GM21447 (cell line): ENCODE measurements at regions not wholly inside any gene's neighbourhood (a gene's known extent, or its start where the extent isn't known, plus 50 kb on each side); places are given as distances from the start of the nearest gene placed in this dataset.

Experiments
- ATAC-seq: cut with Tn5 transposase; IDR thresholded peaks from one replicate; pipeline ENCODE4 v1.9.1; 2021; ENCODE audit not compliant: unreplicated experiment

DNA sequence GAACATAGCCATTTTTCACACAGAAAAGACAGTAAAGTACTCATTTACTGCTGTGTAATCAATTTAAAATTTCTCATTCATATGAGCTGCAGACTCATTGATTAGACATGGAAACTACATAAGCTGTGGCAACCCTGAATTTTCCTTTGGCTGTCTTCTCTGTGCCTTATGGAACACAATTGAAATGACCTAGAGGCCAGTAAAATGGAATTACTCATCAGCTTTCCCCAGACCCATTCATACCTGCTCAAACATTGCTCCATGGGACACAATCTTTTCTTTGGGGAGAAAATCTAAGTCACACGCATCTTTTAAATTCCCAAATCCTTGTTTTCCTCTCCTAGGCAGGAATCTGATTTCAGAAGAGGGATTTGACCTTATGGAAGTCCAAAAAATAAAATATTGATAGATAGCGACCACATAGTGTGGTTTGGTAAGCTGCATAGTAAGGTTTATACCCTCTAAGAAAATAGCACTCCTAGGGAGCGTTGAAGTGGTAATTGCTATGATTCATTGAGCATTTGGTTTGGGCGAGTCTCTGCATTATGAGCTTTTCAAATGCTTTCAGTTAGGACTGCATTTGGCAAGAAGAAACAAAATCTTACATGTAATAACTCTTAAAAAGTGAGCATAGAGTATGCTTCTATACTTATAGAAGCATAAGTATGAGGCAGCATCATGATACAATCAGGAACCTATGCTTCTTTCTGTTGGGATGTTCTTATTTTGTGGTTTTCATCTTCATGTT is 243.4 kb upstream of the GADL1 start:
- ATAC-seq: no peak

DNA sequence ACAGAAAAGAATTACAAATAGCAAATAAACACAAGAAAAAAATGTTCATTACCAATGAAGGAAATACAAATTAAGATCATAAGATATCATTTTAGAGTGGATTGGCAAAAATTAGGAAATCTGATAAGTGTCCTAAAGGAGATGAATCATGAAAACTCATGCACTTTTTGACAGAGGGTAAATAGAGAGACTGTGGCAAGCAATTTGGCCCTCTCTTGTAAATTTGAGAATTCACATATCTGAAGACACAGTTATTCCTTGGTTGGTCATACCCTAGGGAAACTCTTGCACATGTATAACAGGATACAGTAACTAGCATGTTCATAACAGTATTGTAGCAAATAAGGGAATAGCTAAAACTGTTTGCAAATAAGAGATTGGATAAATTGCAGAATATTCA is 246.0 kb upstream of the GADL1 start:
- no peak for ATAC-seq

DNA sequence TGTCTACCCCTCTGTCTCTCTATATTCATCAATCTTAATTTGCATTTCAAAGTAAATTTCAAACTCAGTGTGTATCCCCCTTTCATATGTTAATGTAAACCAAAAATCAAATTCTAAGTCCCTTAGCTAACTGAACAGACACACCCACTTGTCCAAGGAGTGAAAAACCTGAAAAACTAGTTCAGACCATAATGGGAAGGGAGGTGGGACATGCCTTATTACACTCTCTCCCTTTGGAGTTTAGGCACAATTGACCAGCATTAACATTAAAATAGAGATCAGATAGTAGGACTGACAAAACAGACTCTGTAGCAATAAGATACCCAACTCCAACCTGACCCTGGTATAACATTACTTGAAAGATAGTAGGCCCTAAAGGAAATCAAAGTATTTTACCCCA is 247.7 kb upstream of the GADL1 start:
- ATAC-seq: no peak

DNA sequence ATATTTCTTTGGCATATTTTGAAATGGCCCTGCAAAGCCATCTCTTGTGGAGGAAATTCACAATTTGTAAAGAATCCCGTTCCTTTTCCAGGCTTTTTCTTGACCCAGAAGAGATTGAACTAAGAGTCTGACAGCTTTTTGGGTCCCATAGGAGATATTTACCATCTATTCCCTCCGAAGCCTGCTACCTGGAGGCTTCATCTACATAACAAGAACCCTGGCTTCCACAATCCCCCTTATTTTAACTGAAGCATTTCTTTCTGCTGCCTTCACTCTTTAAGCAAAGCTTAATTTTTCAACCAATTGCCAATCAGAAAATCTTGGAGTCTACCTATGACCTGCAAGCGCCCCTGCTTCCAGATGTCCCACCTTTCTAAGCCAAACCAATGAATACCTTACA is 248.1 kb upstream of the GADL1 start:
- no peak for ATAC-seq

DNA sequence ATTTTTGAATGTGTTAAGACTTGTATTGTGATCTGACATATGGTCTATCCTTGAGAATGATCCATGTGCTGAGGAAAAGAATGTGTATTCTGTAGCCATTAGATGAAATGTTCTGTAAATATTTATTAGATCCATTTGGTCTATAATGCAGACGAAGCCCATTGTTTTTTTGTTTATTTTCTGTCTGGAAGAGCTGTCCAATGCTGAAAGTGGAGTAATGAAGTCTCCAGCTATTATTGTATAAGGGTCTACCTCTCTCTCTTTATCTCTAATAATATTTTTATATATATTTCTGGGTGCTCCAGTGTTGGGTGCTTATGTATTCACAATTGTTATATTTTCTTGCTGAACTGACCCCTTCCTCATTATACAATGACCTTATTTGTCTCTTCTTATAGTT is 250.6 kb upstream of the GADL1 start:
- no peak for ATAC-seq

DNA sequence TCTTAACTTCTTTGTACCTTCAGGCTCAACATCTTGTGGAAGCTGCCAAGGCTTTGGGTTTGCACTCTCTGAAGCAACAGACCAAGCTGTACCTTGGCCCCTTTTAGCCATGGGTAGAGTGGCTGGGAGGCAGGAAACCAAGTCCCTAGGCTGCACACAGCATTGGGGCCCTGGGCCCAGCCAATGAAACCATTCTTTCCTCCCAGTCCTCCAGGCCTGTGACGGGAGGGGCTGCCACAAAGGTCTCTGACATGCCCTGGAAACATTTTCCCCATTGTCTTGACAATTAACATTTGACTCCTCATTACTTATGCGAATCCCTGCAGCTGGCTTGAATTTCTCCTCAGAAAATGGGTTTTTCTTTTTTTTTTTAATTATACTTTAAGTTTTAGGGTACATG is 253.1 kb upstream of the GADL1 start:
- no peak for ATAC-seq

DNA sequence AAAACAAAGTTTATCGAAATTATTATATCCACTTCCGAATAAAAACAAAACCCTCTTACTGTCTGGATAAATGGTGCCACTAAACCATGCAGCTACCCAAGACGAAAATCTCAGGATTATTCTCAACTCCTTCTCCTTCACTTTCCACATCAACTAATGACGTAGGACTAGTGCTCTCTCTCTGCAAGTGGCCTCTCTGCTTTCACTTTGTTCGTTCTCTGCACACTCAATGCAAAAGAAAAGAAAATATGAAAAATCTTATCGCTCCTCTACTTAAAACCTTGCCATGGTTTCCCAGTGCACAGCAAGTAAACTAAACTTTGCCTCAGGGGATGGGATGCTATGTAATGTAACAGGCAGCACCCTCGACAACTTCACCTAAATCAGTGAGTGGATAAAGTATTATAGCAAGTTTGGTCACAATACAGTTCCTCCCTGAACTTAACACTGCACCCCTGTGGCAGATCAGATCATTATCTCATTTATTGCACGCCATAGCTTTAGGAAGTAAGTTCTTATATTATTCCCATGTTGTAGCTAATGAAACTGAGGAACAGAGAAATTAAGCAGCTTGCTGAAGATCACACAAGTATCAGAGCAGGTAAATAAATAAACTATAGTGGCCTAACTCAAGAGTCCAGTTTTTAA is 262.7 kb upstream of the GADL1 start:
- ATAC-seq: no peak

DNA sequence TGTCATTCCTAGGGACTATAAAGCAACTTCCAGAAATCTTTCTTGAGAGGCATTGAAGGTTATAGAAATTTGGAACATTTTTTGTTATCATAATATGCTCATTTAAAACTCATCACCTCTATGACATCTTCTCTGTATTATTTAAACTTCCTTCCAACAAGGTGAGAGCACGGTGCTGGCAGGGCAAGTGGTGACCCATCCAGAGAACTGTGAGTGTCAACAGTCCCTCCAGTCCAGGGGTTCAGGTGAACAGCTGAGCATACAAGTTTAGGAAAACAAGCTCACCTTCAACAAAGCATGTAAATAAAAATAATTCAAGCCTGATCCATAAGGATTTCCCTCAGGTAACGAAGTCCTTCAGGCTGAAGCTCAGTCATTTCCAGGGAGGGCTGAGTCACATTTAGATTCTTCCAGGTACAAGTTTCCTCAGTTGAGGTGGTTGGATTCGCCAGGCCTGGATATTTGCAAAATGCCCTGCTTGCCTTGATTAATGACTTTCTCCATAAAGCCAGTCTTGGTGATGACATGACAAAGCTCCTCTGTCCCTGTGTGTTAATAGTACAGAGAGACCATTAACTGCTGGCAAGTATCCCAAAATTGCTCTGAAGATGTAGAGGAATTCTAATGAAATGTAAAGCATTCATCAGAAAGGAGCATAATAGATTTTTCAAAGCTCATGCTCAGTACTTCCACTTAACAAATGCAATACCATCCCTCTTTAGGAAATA is 263.6 kb upstream of the GADL1 start:
- ATAC-seq: no peak

DNA sequence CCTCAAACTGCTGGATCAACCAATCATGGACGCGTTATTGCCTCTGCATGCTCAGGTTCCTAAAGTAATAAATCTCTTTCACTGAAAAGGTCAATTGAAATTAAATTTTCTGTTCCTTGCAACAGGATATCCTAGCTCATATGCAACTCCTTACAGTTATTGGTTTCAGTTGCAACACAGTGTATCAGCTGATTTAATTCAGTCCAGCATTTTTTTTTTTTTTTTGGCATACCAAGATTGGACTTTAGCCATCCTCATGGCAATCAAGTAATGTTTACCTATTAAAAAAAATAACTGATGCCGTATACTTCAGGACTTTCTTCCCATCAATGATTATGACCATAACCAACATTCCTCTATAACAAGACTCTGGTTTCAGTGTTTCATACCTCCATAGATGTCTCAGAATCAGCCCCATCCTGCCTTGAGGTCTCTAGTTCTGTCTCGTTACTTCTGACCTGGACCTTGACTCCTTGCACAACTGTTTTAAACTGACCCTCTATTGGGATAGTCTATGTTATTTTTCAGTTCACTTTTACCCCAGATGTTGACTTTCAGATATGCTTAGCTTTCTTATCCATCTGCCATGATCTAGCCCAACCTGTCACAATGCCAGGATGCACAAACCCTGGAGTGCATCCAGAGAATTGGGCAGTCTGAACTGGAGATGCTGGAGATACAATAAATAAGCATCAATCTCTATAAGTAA is 265.0 kb upstream of the GADL1 start:
- ATAC-seq: no peak

DNA sequence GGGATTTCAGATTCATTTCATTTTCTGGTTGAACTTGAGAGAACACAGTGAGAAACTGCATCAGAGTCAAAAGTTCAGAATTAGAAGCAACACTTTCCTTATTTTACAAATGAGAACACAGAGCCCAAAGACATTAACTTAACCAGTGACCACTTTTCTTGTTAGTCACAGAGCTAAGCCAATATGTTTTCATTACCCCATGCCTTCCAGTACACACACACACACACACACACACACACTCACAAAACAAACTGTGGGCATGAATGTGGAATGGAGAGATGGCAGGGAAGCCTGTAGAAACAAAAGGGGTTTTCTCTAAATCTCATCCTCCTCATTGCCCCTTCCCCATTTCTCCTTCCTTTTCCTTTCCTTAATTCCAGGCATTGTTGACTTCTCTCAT is 267.4 kb upstream of the GADL1 start:
- no peak for ATAC-seq

DNA sequence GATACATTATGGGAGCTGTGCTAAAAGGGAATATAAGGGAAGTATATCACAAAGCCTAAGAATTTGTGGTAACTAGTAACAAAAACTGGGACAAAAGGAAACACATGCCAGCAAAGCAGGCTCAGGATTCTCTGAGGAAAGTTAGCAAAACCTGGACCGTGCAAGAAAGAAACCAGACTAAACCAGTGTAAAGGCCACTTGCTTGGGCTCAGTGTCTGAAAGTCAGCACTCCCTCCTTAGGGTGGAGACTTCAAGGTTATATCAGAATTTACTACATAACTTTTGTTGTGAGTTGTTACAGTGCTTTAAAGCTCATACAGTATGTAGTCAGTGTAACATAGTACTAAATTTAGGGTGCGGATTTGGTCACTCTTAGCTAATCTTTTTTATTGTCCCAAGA is 269.9 kb upstream of the GADL1 start:
- ATAC-seq: no peak

DNA sequence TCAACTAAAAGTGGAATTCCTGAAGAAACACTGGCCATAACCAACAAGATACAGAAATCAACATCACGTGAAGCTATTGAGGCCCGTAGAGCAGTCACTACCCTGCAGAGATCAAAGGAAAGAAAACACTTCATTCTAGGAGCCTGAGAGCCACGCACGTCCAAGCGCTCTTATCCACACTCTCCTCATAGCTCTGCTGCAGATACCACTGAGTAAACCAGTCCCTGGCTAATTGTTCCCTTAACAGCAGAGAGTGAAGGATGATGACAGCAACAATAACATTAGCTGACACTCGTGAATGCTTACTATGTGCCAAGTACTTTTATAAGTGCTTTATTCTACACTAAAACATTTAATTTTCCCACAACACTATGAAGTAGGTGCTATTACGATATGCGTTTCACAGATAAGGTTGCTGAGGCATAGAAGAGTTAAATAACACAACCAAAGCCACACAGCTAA is 271.0 kb upstream of the GADL1 start:
- no peak for ATAC-seq

DNA sequence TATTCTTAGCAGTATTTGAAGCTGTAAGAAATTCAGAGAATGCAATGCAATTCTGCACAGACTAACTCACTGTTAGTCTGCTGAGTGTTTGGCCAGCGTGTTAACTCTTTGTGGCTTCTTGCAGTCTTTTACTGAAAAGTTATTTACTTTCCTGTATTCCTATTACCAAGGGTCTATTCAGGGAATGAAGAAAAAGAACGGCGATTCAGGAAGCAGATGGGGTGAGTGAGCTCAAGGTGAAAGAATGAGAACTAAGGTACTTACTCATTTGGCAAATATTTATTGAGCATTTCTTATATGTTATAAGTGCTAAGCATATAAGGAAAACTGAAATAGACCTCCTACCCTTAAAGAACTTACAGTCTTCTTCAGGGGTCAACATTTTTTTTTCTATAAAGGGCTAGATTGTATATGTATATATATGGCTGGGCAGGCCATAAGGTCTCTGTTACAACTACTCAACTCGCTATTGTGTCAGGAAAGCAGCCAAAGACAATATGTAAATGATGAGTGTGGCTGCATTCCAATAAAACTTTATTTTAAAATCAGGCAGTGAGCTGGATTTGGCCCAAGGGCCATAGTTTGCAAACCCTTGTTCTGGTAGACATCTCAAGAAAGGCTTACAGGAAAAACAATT is 271.9 kb upstream of the GADL1 start:
- ATAC-seq: no peak

DNA sequence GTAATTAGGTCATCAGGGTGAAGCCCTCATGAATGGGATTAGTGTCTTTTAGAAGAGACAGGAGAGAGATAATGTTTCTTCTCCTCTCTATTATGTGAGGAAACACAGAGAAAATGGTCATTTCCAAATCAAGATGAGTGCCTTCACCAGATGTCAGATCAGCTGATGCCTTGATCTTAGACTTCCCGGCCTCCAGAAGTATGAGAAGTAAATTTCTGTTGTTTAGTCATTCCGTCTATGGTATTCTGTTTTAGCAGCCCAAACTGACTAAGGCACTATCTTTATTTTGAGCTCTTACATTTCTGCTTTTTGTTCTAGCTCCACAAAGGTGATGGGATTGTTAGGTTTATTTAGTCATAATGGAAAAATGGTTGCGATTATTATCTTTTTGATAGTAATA is 273.2 kb upstream of the GADL1 start:
- no peak for ATAC-seq

DNA sequence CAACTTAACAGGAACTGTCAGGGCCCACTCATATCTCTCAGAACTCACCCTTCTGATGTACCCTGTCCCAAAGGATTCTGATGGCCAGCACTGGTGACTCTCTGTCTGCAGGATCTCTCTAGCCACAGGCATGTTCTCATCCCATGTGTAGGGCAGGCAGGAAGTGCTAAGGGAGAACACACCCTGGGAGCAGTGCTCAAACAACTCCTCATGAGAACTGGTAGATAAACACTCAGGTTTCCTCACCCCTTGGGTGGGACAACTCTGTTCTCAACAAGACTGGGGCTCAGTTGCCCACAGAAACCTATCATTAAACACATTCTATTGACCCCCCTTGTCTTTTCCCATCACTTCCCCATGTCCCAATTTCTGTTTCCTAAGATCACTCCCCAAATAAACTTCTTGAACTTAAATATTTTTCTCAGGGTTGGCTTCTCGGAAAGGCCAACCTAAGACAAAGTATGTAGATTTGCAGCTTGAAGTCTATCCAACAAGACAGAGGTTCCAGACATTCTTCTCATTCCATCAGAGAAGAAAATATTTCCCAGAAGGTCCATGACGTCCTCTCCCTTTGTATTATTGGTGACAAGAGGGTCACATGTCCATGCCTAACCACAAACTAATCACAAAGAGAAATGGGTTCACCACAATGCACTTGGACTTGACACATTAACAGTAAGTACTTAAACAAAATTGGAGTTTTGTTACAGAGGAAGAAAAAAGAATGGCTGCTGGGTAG is 276.6 kb upstream of the GADL1 start:
- ATAC-seq: no peak

DNA sequence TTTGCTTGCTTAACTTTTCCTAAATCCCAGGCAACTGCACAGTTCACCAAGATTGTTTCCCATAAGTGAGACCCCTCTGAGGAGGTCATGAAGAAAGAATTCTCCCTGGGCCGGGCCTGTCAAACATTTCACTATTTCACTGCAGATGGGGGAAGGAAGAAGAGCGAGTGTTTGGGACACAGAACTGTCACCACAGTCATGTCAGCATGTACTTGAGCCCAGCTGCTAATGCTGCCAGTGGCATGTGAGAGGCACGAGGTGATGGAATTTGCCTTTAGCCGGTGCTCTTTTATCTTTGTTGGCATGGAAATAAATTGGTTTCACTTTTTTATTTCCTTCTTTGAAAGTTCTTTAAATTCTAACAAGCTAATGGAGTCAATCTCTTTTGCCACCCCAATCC is 277.9 kb upstream of the GADL1 start:
- no peak for ATAC-seq

DNA sequence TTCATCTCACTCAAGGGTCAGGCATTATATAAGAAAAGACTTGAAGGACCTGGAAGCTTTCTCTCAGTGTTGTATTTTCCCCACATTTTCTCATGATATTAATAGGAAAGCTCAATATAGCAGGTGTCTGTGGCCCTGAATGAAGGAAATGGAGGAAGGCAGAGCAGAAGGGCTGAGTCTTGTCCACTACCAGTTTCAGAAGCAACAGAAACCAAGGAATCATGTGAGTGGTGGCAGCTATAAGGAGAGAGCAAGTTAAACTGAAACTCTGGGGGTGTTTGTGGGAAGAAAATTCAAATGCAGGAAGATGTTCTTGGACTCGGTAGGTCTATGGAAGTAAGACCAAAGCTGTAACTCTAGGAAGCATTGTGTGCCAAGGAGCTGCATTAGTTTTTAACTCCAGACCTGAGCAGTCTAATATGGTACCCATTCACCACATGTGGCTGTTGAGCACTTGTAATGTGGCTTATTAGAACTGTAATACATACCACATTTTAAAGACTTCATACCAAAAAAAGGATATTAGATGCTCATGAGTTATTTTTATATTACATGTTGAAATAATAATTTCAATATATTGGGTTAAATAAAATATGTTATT is 278.8 kb upstream of the GADL1 start:
- ATAC-seq: no peak

DNA sequence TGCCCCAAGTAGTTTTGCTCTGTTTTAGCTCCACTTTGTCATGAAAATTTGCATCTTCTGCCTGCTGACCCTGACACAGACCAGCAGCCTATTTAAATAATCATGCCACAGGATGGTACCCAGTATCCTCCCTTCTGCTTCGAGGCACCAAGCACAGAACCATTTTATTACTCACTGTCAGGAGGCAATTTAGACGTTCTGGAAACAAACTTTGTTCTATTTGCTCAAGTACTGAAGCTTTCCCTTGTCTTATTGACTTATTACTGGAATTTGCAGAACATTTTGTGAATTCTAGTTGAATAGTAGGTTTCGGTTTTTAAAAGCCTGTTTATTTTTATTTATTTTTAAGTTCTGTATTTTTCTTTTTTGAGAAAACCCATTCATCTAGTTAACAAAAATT is 279.6 kb upstream of the GADL1 start:
- ATAC-seq: no peak

DNA sequence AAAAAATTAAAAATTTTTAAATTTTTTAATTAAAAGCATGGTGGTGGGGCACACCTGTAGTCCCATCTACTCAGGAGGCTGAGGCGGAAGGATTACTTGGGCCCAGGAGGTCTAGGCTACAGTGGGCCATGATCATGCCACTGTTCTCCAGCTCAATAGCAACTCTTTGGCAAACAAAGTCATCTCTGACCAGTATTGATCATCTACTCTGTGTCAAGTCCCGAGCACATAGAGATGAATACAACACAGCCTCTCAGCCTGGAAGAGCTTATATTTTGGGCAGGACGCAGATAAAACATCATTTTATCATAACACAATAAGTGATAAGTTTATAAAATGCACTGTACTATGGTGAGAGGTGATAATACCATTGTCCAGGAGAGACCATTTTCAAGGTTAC is 281.6 kb upstream of the GADL1 start:
- no peak for ATAC-seq

DNA sequence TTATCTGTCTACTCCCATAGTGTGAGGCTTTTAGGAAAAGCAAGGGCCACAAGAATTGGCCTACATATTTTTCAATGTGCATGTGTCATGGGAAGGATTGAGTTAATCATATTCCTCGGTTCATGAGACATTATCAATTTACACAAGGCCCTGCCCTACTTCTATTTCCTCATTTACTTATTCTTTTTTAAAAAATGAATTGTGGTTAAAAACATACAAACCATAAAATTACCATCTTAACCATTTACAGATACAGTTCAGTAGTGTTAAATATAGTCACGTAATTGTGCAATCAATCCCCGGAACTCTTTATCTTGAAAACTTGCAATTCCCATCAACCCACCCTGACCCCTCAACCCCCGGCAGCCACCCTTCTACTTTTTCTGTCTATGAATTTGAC is 284.0 kb upstream of the GADL1 start:
- no peak for ATAC-seq
